GM13976 (cell line): ENCODE measurements at regions not wholly inside any gene's neighbourhood (a gene's known extent, or its start where the extent isn't known, plus 50 kb on each side); places are given as distances from the start of the nearest gene placed in this dataset.

Experiments used
- DNase-seq: peaks from one replicate; pipeline ENCODE4 v3.0.0; 2012; ENCODE audit warnings: low spot score
- in situ Hi-C: fragments of 300-500 bp; cut with MboI; formaldehyde crosslinking; loops from one replicate; pipeline ENCODE4 v1.12.0; 2022; ENCODE audit warnings: low sequenced_read_pairs, mixed read lengths, inconsistent platforms; ENCODE audit not compliant: unreplicated experiment
- TF ChIP-seq, protein P1 (sequence below): IDR thresholded peaks from 2 replicates; pipeline ENCODE4 v1.5.1; 2012; ENCODE audit warnings: borderline replicate concordance, mild to moderate bottlenecking; ENCODE audit not compliant: insufficient read depth; ENCODE audit errors: extremely low read depth, missing control alignments, control extremely low read depth

DNA sequence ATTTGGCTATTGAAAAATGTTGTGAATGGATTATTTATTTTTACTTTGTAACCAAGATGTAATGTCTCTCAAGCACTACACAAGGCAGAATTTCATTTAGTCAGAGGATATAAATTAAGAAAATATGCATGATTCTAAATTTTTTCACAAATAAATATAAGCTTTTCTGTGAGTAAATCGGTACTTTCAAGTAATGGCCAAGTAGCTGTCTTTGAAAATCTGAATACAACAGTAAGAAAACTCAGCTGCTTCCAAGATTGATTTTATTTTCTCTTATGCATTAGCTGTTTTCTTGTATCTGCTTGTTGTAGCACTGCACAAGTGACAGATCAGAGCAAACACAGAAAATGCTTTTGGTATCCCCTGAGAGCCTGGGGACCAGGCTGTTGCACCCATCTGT lies 998.5 kb upstream of the GHITM start:
- TF ChIP-seq, protein P1, sequence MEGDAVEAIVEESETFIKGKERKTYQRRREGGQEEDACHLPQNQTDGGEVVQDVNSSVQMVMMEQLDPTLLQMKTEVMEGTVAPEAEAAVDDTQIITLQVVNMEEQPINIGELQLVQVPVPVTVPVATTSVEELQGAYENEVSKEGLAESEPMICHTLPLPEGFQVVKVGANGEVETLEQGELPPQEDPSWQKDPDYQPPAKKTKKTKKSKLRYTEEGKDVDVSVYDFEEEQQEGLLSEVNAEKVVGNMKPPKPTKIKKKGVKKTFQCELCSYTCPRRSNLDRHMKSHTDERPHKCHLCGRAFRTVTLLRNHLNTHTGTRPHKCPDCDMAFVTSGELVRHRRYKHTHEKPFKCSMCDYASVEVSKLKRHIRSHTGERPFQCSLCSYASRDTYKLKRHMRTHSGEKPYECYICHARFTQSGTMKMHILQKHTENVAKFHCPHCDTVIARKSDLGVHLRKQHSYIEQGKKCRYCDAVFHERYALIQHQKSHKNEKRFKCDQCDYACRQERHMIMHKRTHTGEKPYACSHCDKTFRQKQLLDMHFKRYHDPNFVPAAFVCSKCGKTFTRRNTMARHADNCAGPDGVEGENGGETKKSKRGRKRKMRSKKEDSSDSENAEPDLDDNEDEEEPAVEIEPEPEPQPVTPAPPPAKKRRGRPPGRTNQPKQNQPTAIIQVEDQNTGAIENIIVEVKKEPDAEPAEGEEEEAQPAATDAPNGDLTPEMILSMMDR: no peak
- in situ Hi-C loops: no loop called here
- no peak for DNase-seq

- in situ Hi-C loops: no loop called here
- DNase-seq: no peak
- TF ChIP-seq, protein P1: no peak
These were observed 997.2 kb upstream of the GHITM start for GRCh38 chr10:83142074-83142563.

GRCh38 chr10:83144461-83144860 lies 994.8 kb upstream of the GHITM start:
- TF ChIP-seq, protein P1: no peak
- no peak for DNase-seq
- in situ Hi-C loops: no loop called here

DNA sequence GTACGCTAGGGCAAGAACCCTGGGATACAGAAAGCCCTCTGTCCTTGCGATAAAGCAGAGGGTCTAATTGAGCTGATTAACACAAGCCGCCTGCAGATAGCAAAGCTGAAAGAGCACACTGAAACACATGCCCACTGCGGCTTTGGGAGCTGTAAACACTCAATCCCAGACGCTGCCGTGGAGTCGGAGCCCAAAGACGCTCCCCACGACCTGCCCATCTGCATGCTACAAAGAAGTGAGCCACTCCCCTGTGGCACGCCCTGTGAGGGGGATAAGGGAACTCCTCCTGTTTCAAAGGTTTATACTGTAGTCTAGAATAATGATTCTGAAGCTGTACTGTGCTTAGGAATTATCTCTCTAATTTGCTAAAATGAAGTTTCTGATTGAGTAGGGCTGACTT lies 985.6 kb upstream of the GHITM start:
- no peak for DNase-seq
- TF ChIP-seq, protein P1: no peak
- in situ Hi-C loops: no loop called here

- in situ Hi-C loops: no loop called here
- TF ChIP-seq, protein P1: no peak
- DNase-seq: no peak
These were observed 975.2 kb upstream of the GHITM start for GRCh38 chr10:83164156-83164555.

- in situ Hi-C loops: no loop called here
These were observed 974.0 kb upstream of the GHITM start for GRCh38 chr10:83165265-83165664.

More at GRCh38 chr10:83165265-83165664, 974.0 kb upstream of the GHITM start:
- TF ChIP-seq, protein P1: no peak
- no peak for DNase-seq
